Upper lobe of left lung (tissue), 4 donors: ENCODE measurements at regions not wholly inside any gene's neighbourhood (a gene's known extent, or its start where the extent isn't known, plus 50 kb on each side); places are given as distances from the start of the nearest gene placed in this dataset.

Source experiments
- CTCF ChIP-seq, 6 experiments: fragments of 450-650 bp in 4 of 6; fragments of 200-600 bp in 2 of 6; sonication (generic) in 2 of 6; IDR thresholded peaks; one replicate each; pipeline ENCODE4 v1.5.1; 2016 to 2019; ENCODE audit warnings: antibody characterized with exemption in 6 of 6
- EP300 ChIP-seq, 4 donors: sonication (generic); formaldehyde crosslinking; IDR thresholded peaks; one replicate each; pipeline ENCODE4 v1.5.1; 2017; ENCODE audit warnings: antibody characterized with exemption in 4 of 4, control low read depth in 2 of 4
- POLR2A ChIP-seq, 4 donors: fragments of 450-650 bp; IDR thresholded peaks; one replicate each; pipeline ENCODE4 v1.5.1; 2016 to 2017; ENCODE audit warnings: antibody characterized with exemption in 4 of 4, mild to moderate bottlenecking in 2 of 4
- POLR2AphosphoS5 ChIP-seq, 2 donors: sonication (generic); formaldehyde crosslinking; IDR thresholded peaks; one replicate each; pipeline ENCODE4 v1.5.1; 2017; ENCODE audit warnings: antibody characterized with exemption in 2 of 2

GRCh38 chr1:243979396-243979795 is 71.7 kb upstream of the ZBTB18 start:
- TF ChIP-seq CTCF (IDR thresholded peaks at IDR 0.05) (no peak), POLR2A (IDR thresholded peaks at IDR 0.05) (no peak), EP300 (IDR thresholded peaks at IDR 0.05) (no peak), POLR2AphosphoS5 (IDR thresholded peaks at IDR 0.05) (no peak)
